GM19238 (cell line): ENCODE measurements at regions not wholly inside any gene's neighbourhood (a gene's known extent, or its start where the extent isn't known, plus 50 kb on each side); places are given as distances from the start of the nearest gene placed in this dataset.
"Not testable (repeated sequence)": the region's sequence is repeated elsewhere in the genome, so short reads cannot be mapped to it uniquely, and the experiment has no call there.

ENCODE experiments used
- DNase-seq: peaks from one replicate; pipeline ENCODE4 v3.0.0; 2011; ENCODE audit warnings: low spot score; ENCODE audit not compliant: insufficient read length

- no peak for DNase-seq
Observed at GRCh38 chr5:83001796-83002381, 75.3 kb downstream of the TMEM167A start.

GRCh38 chr5:83000922-83001321 lies 76.3 kb downstream of the TMEM167A start:
- DNase-seq = no peak

DNA sequence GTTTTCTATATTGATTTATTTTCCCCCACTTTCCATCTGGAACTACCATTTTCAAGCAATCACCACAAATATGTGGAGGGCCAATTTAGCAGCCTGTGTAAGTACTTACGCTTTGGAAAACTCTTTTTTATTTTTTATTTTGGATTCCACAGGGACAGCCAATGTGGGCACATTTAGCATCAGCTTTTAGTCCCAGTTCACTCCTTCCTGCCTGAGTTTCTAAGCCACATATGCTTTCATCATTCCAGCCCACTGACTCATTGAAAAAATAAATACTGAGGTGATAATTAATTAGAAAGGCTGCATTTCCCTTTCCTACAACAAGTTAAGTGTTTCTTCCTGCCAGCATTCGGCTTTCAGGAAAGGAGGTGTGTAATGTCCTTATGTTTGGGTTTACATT lies 76.8 kb downstream of the TMEM167A start:
- DNase-seq = no peak

- no peak for DNase-seq
Observed at GRCh38 chr5:82993416-82993815, 83.8 kb downstream of the TMEM167A start.

GRCh38 chr5:82992646-82993045 lies 84.5 kb downstream of the TMEM167A start:
- no peak for DNase-seq

DNA sequence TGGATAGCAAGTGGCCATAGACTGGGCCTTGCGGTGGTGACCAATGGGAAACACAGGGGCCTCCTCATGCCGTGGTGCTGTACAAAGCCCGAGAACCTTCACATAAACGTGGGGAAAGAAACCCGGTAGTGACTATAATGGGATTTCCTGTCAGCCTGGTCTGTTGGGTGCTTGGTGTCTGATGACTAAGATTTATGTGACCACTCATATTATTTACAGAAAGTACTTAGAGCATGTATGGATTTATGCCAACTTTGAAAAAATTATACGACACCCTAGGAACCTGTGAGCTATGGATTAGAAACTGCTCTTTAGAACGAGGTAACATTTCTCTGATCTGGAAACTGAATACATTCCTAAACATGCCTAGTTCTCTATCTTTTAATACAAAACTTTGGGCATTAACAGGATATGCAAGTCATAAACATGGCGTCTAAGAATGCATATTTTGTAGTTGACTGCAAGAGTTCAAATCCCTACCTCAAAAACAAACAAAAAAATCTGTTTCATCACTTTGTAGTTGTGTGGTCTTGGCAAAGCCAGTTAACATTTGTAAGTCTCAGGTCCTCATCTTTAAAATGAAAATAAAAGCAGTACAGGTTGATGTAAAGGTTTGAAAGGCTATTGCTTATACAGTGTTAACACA lies 85.4 kb downstream of the TMEM167A start:
- DNase-seq = no peak

GRCh38 chr5:82991059-82991458 lies 86.1 kb downstream of the TMEM167A start:
- no peak for DNase-seq

DNA sequence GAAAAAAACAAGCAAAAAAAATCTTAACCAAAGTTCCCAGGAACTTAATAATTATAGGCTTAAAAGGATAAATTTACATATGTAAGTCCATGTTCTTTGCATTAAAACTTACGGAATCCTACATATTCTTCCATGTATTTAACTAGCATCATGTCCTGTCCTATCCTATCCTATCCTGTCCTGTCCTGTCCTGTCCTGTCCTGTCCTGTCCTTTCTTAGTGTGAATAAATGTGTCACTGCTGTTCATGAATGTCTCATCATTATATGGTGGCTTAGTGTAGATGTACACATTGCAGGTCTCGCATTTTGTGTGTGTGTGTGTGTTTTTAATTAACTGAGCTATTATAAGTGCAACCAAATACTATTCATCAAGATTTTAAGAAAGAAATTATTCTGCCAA lies 90.0 kb downstream of the TMEM167A start:
- no peak for DNase-seq

- no peak for DNase-seq
Observed at GRCh38 chr5:82986404-82986803, 90.8 kb downstream of the TMEM167A start.

GRCh38 chr5:82985763-82986162 lies 91.4 kb downstream of the TMEM167A start:
- no peak for DNase-seq

- DNase-seq = no peak
Observed at GRCh38 chr5:82984786-82985735, 92.1 kb downstream of the TMEM167A start.

DNA sequence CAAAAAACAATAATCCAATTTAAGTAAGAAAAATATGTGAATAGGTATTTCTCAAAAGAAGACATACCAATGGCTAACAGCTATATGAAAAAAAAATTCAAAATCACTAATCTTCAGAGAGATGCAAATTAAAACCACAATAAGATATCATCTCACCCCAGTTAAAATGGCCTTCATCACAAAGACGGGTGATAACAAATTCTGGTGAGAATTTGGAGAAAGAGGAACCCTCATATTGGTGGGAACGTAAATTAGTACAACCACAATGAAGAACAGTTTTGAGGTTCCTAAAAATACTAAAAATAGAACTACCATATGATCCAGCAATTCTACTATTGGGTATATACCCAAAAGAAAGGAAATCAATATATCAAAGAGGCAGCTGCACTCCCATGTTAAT lies 94.3 kb downstream of the TMEM167A start:
- DNase-seq = no peak

DNA sequence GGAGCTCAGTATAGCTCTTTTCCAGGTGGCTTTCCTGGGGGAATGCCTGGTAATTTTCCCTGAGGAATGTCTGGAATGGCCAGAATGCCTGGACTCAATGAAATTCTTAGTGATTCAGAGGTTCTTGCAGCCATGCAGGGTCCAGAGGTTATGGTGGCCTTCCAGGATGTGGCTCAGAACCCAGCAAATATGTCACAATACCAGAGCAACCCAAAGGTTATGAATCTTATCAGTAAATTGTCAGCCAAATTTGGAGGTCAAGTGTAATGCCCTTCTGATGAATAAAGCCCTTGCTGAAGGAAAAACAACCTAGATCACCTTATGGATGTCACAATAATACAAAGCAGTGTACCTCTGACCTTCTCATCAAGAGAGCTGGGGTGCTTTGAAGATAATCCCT lies 100.3 kb downstream of the TMEM167A start:
- DNase-seq = not testable (repeated sequence)

DNA sequence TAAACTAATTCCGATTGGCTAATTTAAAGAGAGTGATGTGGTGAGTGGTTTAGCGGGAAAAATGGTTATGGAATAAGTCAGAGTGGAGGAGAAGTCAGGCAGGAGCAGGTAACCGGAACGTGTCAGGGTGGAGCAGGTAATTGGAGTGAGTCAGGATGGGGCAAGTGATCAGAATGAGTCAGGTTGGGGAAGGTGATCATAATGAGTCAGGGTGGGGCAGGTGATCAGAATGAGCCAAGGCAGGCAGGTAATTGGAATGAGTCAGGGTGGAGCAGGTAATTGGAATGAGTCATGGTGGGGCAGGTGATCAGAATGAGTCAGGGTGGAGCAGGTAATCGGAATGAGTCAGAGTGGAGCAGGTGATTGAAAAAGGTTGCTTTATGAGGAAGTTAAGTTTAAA lies 101.4 kb downstream of the TMEM167A start:
- no peak for DNase-seq

- no peak for DNase-seq
Observed at GRCh38 chr5:82975396-82975795, 101.8 kb downstream of the TMEM167A start.

- DNase-seq = not testable (repeated sequence)
Observed at GRCh38 chr5:82974346-82974745, 102.8 kb downstream of the TMEM167A start.

DNA sequence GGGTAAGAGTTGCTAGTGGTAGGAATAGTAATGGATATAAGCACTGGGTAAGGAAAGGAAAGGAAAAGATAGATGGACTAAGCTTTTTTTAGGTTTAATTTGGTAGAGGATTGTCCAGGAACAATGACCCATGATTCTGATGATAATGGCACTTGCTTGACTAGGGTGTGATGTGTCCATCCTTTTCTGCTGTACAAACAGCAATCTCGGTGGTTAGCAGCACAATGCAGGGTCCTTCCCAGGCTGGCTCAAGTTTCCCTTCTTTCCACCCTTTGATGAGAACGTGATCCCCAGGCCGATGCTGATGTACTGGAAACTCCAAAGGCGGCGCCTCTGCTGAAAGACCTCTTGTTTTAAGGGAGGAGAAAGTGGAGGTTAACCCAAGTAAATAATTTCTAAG lies 105.3 kb downstream of the TMEM167A start:
- DNase-seq = no peak

- DNase-seq = not testable (repeated sequence)
Observed at GRCh38 chr5:82971034-82971806, 106.0 kb downstream of the TMEM167A start.

DNA sequence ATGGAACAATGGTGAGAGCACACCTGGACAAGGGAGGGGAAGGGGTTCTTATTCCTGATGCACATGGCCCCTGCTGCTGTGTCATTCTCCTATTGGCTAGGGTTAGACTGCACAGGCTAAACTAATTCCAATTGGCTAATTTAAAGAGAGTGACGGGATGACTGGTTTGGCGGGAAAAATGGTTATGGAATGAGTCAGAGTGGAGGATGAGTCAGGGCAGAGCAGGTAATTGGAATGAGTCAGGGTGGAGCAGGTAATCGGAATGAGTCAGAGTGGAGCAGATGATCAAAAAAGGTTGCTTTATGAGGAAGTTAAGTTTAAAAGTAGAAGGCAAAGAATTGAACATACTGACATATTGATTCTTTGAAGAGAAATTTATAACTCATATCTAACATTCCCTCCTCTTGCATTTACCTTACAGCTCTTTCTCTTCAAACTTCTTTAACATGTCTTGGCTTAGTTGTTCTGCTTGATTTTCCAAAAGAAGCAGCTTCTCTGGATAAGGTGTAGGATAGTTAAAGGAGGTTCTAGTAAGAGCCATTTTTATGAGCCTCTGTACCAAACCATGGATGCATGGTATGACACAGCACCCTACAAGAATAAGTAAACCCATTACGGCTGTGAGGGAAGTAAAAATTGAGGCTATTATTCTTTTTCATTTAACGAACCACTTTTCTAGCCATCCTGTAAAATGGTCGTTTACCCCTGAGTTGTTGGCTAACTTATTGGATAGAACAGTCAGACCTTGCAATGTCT lies 107.8 kb downstream of the TMEM167A start:
- not testable (repeated sequence) for DNase-seq

DNA sequence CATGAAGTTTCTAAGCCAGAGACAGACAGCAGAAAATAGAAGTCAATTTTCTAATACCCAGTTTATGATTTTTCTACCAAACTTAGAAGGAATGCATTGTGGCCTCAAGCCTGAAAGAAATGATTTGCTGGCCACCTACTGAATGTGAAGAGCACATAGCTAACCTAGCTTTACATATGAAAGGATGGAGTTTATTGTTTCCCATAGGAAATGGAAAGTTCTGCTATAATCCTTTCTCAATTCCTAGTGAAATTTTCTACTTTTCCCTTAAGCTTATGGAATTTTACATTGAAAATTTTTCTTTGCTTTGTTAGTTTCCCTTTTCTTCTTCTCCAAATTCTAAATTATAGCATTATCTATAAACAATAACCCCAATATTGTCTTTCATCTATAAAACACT lies 110.1 kb downstream of the TMEM167A start:
- no peak for DNase-seq

- no peak for DNase-seq
Observed at GRCh38 chr5:82959466-82959865, 117.7 kb downstream of the TMEM167A start.
